Ectodermal cell (in vitro differentiated cells): ENCODE measurements at regions not wholly inside any gene's neighbourhood (a gene's known extent, or its start where the extent isn't known, plus 50 kb on each side); places are given as distances from the start of the nearest gene placed in this dataset.

Experiments
- H3K27ac ChIP-seq: 2 replicates; pipeline ENCODE4 v1.7.0; 2013; ENCODE audit warnings: mild to moderate bottlenecking, low read depth, low read length; ENCODE audit not compliant: insufficient read depth, poor library complexity, severe bottlenecking
- H3K27me3 ChIP-seq: 2 replicates; pipeline ENCODE4 v1.7.0; 2013; ENCODE audit warnings: mild to moderate bottlenecking, low read length; ENCODE audit not compliant: insufficient read depth, control insufficient read depth, poor library complexity, severe bottlenecking
- H3K36me3 ChIP-seq: one replicate; pipeline ENCODE4 v1.7.0; 2013; ENCODE audit warnings: low read length; ENCODE audit not compliant: control insufficient read depth, insufficient read depth
- H3K4me1 ChIP-seq: one replicate; pipeline ENCODE4 v1.7.0; 2013; ENCODE audit warnings: low read length; ENCODE audit not compliant: control insufficient read depth, insufficient read depth
- H3K4me3 ChIP-seq: 2 replicates; pipeline ENCODE4 v1.7.0; 2013; ENCODE audit warnings: low read depth, low read length, control low read depth; ENCODE audit not compliant: insufficient read depth
- H3K9me3 ChIP-seq: 2 replicates; pipeline ENCODE4 v1.7.0; 2013; ENCODE audit warnings: mild to moderate bottlenecking, low read length, moderate library complexity; ENCODE audit not compliant: control insufficient read depth
- WGBS, 2 experiments: methylation state at CpG; one replicate each; pipeline ENCODE4 v1.1.7; 2013; ENCODE audit warnings: missing lambda C conversion rate in 2 of 2; 5-methylcytosine and 5-hydroxymethylcytosine counted together

GRCh38 chr13:44237276-44237767 is 136.3 kb upstream of the SERP2 start:
- Histone ChIP-seq H3K9me3 (no peaks in the 10 kb centered on the region), H3K4me1 (no peaks in the 10 kb centered on the region), H3K27ac (no peak overlapping the region), H3K4me3 (no peak overlapping the region), H3K27me3 (no peaks in the 10 kb centered on the region), H3K36me3 (no peaks in the 10 kb centered on the region)
- WGBS, 2 experiments = 76 to 89% methylated on average over 4 of the region's 4 CpGs

GRCh38 chr13:44237881-44238421 is 135.7 kb upstream of the SERP2 start:
- Histone ChIP-seq H3K4me3 (no peak overlapping the region), H3K27ac (no peak overlapping the region), H3K4me1 (peaks cover 4% of the 10 kb centered on the region), H3K36me3 (no peaks in the 10 kb centered on the region), H3K27me3 (no peaks in the 10 kb centered on the region), H3K9me3 (no peaks in the 10 kb centered on the region)
- WGBS, 2 experiments = 86 to 88% methylated on average over 4 of the region's 4 CpGs

GRCh38 chr13:44240611-44241145 is 132.9 kb upstream of the SERP2 start:
- 86 to 100% methylated on average over 1 of the region's 1 CpG for WGBS, 2 experiments
- peaks cover 10% of the 10 kb centered on the region for H3K4me1 ChIP-seq
- H3K27ac ChIP-seq = no peak overlapping the region
- H3K27me3 ChIP-seq = no peaks in the 10 kb centered on the region
- H3K4me3 ChIP-seq = no peak overlapping the region
- no peaks in the 10 kb centered on the region for H3K36me3 ChIP-seq
- H3K9me3 ChIP-seq = no peaks in the 10 kb centered on the region

GRCh38 chr13:44241638-44242037 is 132.0 kb upstream of the SERP2 start:
- WGBS, 2 experiments = 94 to 95% methylated on average over 6 of the region's 6 CpGs
- H3K27me3 ChIP-seq = no peaks in the 10 kb centered on the region
- H3K9me3 ChIP-seq = no peaks in the 10 kb centered on the region

GRCh38 chr13:44242766-44243165 is 130.9 kb upstream of the SERP2 start:
- Histone ChIP-seq H3K4me1 (peaks cover 10% of the 10 kb centered on the region), H3K27me3 (no peaks in the 10 kb centered on the region), H3K27ac (no peak overlapping the region), H3K9me3 (no peaks in the 10 kb centered on the region), H3K4me3 (no peak overlapping the region), H3K36me3 (no peaks in the 10 kb centered on the region)
- whole genome bisulfite sequencing, 2 experiments = 93 to 100% methylated on average over 3 of the region's 3 CpGs

More at GRCh38 chr13:44241638-44242037, 132.0 kb upstream of the SERP2 start:
- H3K36me3 ChIP-seq = no peaks in the 10 kb centered on the region
- H3K4me1 ChIP-seq = peaks cover 10% of the 10 kb centered on the region
- H3K4me3 ChIP-seq = no peak overlapping the region
- no peak overlapping the region for H3K27ac ChIP-seq

- no peaks in the 10 kb centered on the region for H3K9me3 ChIP-seq
- H3K36me3 ChIP-seq = no peaks in the 10 kb centered on the region
- no peak overlapping the region for H3K27ac ChIP-seq
- peaks cover 10% of the 10 kb centered on the region for H3K4me1 ChIP-seq
- WGBS, 2 experiments = 57 to 66% methylated on average over 11 of the region's 11 CpGs
- no peak overlapping the region for H3K4me3 ChIP-seq
- no peaks in the 10 kb centered on the region for H3K27me3 ChIP-seq
These were observed 130.3 kb upstream of the SERP2 start for GRCh38 chr13:44243198-44243857.

GRCh38 chr13:44244288-44244687 is 129.3 kb upstream of the SERP2 start:
- Histone ChIP-seq H3K4me3 (no peak overlapping the region), H3K27ac (no peak overlapping the region), H3K4me1 (peaks cover 11% of the 10 kb centered on the region), H3K36me3 (no peaks in the 10 kb centered on the region), H3K27me3 (no peaks in the 10 kb centered on the region), H3K9me3 (no peaks in the 10 kb centered on the region)
- 84 to 88% methylated on average over 6 of the region's 6 CpGs for WGBS, 2 experiments

GRCh38 chr13:44249431-44249836 is 124.2 kb upstream of the SERP2 start:
- WGBS, 2 experiments = 85 to 93% methylated on average over 1 of the region's 1 CpG
- Histone ChIP-seq H3K4me1 (peaks cover 4% of the 10 kb centered on the region), H3K36me3 (no peaks in the 10 kb centered on the region), H3K27ac (no peak overlapping the region), H3K9me3 (no peaks in the 10 kb centered on the region), H3K4me3 (no peak overlapping the region), H3K27me3 (no peaks in the 10 kb centered on the region)

GRCh38 chr13:44252938-44253337 is 120.7 kb upstream of the SERP2 start:
- H3K27ac ChIP-seq = no peak overlapping the region
- H3K4me1 ChIP-seq = peaks cover 9% of the 10 kb centered on the region
- no peaks in the 10 kb centered on the region for H3K9me3 ChIP-seq
- 87 to 95% methylated on average over 3 of the region's 3 CpGs for WGBS, 2 experiments
- no peaks in the 10 kb centered on the region for H3K36me3 ChIP-seq
- no peak overlapping the region for H3K4me3 ChIP-seq
- no peaks in the 10 kb centered on the region for H3K27me3 ChIP-seq

GRCh38 chr13:44255771-44256364 is 117.8 kb upstream of the SERP2 start:
- H3K4me1 ChIP-seq = peaks cover 5% of the 10 kb centered on the region
- H3K36me3 ChIP-seq = no peaks in the 10 kb centered on the region
- H3K9me3 ChIP-seq = no peaks in the 10 kb centered on the region
- H3K27ac ChIP-seq = no peak overlapping the region
- H3K4me3 ChIP-seq = no peak overlapping the region
- WGBS, 2 experiments = 87 to 88% methylated on average over 5 of the region's 5 CpGs
- no peaks in the 10 kb centered on the region for H3K27me3 ChIP-seq
